KMS-11 (cell line): ENCODE measurements at regions not wholly inside any gene's neighbourhood (a gene's known extent, or its start where the extent isn't known, plus 50 kb on each side); places are given as distances from the start of the nearest gene placed in this dataset.

Source experiments
- H2AFZ ChIP-seq: fragments of 200-600 bp; sonication (generic); 2 replicates; pipeline ENCODE4 v1.6.1; 2016; ENCODE audit warnings: antibody characterized with exemption, mixed run types, low read depth
- H3K27ac ChIP-seq: fragments of 200-600 bp; sonication (generic); 2 replicates; pipeline ENCODE4 v1.6.1; 2016; ENCODE audit warnings: mild to moderate bottlenecking, mixed run types
- H3K27me3 ChIP-seq: fragments of 200-600 bp; sonication (generic); 2 replicates; pipeline ENCODE4 v1.6.1; 2017; ENCODE audit warnings: mild to moderate bottlenecking, low read depth, mixed run types, moderate library complexity; ENCODE audit not compliant: insufficient read depth
- H3K36me3 ChIP-seq: fragments of 200-600 bp; sonication (generic); 2 replicates; pipeline ENCODE4 v1.6.1; 2017; ENCODE audit warnings: mild to moderate bottlenecking, mixed run types; ENCODE audit not compliant: insufficient read depth
- H3K4me1 ChIP-seq: fragments of 200-600 bp; sonication (generic); 2 replicates; pipeline ENCODE4 v1.6.1; 2016; ENCODE audit warnings: mild to moderate bottlenecking, low read depth, mixed run types; ENCODE audit not compliant: poor library complexity, severe bottlenecking
- H3K4me2 ChIP-seq: fragments of 200-600 bp; sonication (generic); 2 replicates; pipeline ENCODE4 v1.7.0; 2016; ENCODE audit warnings: mild to moderate bottlenecking, mixed run types
- H3K4me3 ChIP-seq: fragments of 200-600 bp; sonication (generic); IDR thresholded peaks from 2 replicates; pipeline ENCODE4 v1.6.1; 2017; ENCODE audit warnings: low read depth, low read length, mixed read lengths; ENCODE audit not compliant: insufficient read depth
- H3K79me2 ChIP-seq: fragments of 200-600 bp; sonication (generic); 2 replicates; pipeline ENCODE4 v1.6.1; 2016; ENCODE audit warnings: low read depth, mixed run types; ENCODE audit not compliant: insufficient read depth
- H3K9ac ChIP-seq: fragments of 200-600 bp; sonication (generic); 2 replicates; pipeline ENCODE4 v1.6.1; 2016; ENCODE audit warnings: mild to moderate bottlenecking, mixed run types
- H4K20me1 ChIP-seq: fragments of 200-600 bp; sonication (generic); 2 replicates; pipeline ENCODE4 v1.6.1; 2016; ENCODE audit warnings: mild to moderate bottlenecking, mixed run types; ENCODE audit not compliant: insufficient read depth
- CTCF ChIP-seq: fragments of 200-600 bp; sonication (generic); conservative IDR thresholded peaks from 2 replicates; pipeline ENCODE4 v1.6.1; 2017; ENCODE audit warnings: low read depth, mild to moderate bottlenecking, antibody characterized with exemption, low read length, moderate library complexity, mixed read lengths

DNA sequence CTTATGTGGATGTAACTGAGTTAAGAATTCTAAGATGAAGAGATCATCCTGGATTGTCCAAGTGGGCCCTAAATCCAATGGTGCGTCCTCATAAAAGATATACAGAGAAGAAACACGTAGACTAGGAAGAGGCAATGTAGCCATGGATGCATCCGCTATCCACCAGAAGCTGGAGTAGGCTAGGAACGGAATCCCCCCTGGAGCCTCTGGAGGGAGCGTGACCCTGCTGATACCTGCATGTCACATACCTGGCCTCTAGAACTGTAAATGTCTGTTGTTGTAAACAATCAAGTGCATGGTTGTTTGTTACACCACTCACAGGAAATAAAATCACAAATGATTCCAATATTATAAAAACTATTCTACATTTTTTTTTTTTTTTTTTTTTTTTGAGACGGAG lies 254.5 kb upstream of the RORA start:
- no peak overlapping the region for H3K9ac ChIP-seq
- no peak overlapping the region for H3K4me3 ChIP-seq
- H3K27me3 ChIP-seq: no peaks in the 10 kb centered on the region
- H3K79me2 ChIP-seq: no peaks in the 10 kb centered on the region
- no peaks in the 10 kb centered on the region for H4K20me1 ChIP-seq
- no peaks in the 10 kb centered on the region for H3K4me1 ChIP-seq
- no peak overlapping the region for H2AFZ ChIP-seq
- no peak overlapping the region for H3K4me2 ChIP-seq
- no peak for TF ChIP-seq CTCF
- H3K27ac ChIP-seq: no peak overlapping the region
- no peaks in the 10 kb centered on the region for H3K36me3 ChIP-seq

- Histone ChIP-seq H3K36me3 (no peaks in the 10 kb centered on the region), H3K4me1 (no peaks in the 10 kb centered on the region), H3K79me2 (no peaks in the 10 kb centered on the region), H3K9ac (no peak overlapping the region), H3K4me2 (no peak overlapping the region), H3K27ac (no peak overlapping the region), H2AFZ (no peak overlapping the region), H3K4me3 (no peak overlapping the region), H3K27me3 (no peaks in the 10 kb centered on the region), H4K20me1 (no peaks in the 10 kb centered on the region)
- no peak for TF ChIP-seq CTCF
These were observed 252.8 kb upstream of the RORA start for GRCh38 chr15:61481886-61482285.

DNA sequence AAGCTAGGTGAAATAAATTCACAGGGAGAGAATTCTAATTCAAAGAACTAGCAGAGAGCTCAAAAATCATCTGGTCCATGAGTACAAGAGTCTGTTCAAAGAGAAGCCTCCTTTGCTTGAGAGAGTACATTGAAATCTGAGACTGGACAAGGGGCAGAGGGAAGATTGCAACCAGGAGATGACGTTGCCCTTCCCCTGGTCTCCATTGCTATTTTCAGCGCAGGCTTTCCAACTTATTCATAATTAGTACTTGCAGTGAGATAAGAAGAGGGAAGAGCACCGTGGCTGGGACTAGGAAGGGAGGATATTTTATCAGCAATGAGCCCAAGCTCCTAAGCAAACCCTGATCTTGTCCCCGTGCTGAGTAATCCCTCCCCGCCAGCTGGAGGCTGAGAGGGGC lies 251.8 kb upstream of the RORA start:
- H3K4me3 ChIP-seq: no peak overlapping the region
- H3K27ac ChIP-seq: no peak overlapping the region
- H3K9ac ChIP-seq: no peak overlapping the region
- no peaks in the 10 kb centered on the region for H4K20me1 ChIP-seq
- no peaks in the 10 kb centered on the region for H3K4me1 ChIP-seq
- no peaks in the 10 kb centered on the region for H3K79me2 ChIP-seq
- H3K4me2 ChIP-seq: no peak overlapping the region
- no peak overlapping the region for H2AFZ ChIP-seq
- no peaks in the 10 kb centered on the region for H3K36me3 ChIP-seq
- no peak for TF ChIP-seq CTCF
- no peaks in the 10 kb centered on the region for H3K27me3 ChIP-seq

DNA sequence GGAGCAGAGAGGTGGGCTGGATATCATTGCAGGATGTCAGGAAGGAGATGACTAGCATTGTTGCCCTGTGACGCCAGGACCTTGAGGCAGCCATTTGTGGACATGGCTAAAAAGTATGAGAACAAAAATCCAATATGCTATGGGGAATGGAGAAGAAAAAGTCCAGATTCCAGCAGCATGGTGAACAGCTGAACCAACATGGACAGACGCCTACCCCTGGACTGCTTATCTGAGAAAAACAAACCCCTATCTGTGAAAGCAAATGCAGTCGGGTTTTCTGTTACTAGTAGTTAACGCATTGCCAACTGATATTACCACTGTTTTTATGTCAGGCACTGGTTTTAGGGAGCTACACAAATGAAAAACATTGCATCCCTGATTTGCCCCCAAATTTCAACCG lies 251.2 kb upstream of the RORA start:
- Histone ChIP-seq H3K9ac (no peak overlapping the region), H4K20me1 (no peaks in the 10 kb centered on the region), H3K36me3 (no peaks in the 10 kb centered on the region), H3K4me1 (no peaks in the 10 kb centered on the region), H2AFZ (no peak overlapping the region), H3K4me2 (no peak overlapping the region), H3K4me3 (no peak overlapping the region), H3K27ac (no peak overlapping the region), H3K79me2 (no peaks in the 10 kb centered on the region), H3K27me3 (no peaks in the 10 kb centered on the region)
- TF ChIP-seq CTCF: no peak

DNA sequence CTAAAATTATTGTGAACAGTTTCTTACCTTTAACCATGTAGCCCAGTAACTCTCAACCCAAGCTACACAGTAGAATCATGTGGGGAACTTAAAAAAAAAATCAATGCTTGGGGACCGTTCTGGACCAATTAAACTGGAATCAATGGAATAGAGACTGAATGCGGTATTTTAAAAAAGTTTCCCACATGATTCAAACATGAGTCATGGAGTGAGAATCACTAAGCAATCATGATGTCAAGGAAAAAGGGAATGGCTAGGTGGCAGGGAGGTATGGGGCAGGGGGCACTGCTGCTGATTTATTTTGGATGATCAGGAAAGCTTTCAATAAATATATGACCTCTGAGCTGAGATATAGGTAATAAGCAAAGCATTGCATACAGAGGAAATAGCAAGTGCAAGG lies 250.5 kb upstream of the RORA start:
- Histone ChIP-seq H3K27me3 (no peaks in the 10 kb centered on the region), H3K79me2 (no peaks in the 10 kb centered on the region), H3K36me3 (no peaks in the 10 kb centered on the region), H3K9ac (no peak overlapping the region), H3K4me1 (no peaks in the 10 kb centered on the region), H2AFZ (no peak overlapping the region), H3K4me2 (no peak overlapping the region), H3K27ac (no peak overlapping the region), H4K20me1 (no peaks in the 10 kb centered on the region), H3K4me3 (no peak overlapping the region)
- TF ChIP-seq CTCF: no peak
